Mammary epithelial cell (primary cell): ENCODE measurements at regions not wholly inside any gene's neighbourhood (a gene's known extent, or its start where the extent isn't known, plus 50 kb on each side); places are given as distances from the start of the nearest gene placed in this dataset.

Source experiments
- EZH2 ChIP-seq: IDR thresholded peaks from 2 replicates; pipeline ENCODE4 v1.6.1; 2012; ENCODE audit warnings: low read length, inconsistent platforms, borderline replicate concordance
- TF ChIP-seq, protein P1 (sequence below), 2 donors: IDR thresholded peaks in 1 of 2; conservative IDR thresholded peaks in 1 of 2; 2 replicates each; pipeline ENCODE4 v1.5.1; 2011 to 2012; ENCODE audit warnings: inconsistent platforms in 2 of 2, low read length in 2 of 2, mild to moderate bottlenecking in 2 of 2, control low read depth in 1 of 2, low read depth in 1 of 2; ENCODE audit not compliant: insufficient read depth in 1 of 2; ENCODE audit errors: extremely low read depth in 1 of 2

- TF ChIP-seq EZH2 = no peak
- TF ChIP-seq, protein P1, sequence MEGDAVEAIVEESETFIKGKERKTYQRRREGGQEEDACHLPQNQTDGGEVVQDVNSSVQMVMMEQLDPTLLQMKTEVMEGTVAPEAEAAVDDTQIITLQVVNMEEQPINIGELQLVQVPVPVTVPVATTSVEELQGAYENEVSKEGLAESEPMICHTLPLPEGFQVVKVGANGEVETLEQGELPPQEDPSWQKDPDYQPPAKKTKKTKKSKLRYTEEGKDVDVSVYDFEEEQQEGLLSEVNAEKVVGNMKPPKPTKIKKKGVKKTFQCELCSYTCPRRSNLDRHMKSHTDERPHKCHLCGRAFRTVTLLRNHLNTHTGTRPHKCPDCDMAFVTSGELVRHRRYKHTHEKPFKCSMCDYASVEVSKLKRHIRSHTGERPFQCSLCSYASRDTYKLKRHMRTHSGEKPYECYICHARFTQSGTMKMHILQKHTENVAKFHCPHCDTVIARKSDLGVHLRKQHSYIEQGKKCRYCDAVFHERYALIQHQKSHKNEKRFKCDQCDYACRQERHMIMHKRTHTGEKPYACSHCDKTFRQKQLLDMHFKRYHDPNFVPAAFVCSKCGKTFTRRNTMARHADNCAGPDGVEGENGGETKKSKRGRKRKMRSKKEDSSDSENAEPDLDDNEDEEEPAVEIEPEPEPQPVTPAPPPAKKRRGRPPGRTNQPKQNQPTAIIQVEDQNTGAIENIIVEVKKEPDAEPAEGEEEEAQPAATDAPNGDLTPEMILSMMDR (conservative IDR thresholded peaks at IDR 0.05 in 1 of 2, IDR thresholded peaks at IDR 0.05 in 1 of 2; ENCODE audit: extremely low read depth in 1 of 2, insufficient read depth in 1 of 2, low read depth in 1 of 2, low read length in 2 of 2) = no peak
Measured at GRCh38 chr13:74681891-74682290, 547.7 kb upstream of the KLF12 start.
